Stomach (tissue), 8 donors: ENCODE measurements at regions not wholly inside any gene's neighbourhood (a gene's known extent, or its start where the extent isn't known, plus 50 kb on each side); places are given as distances from the start of the nearest gene placed in this dataset.

ENCODE experiments used
- DNase-seq, 2 donors: peaks; one replicate each; pipeline versions ENCODE4 v3.0.0 to v3.0.0-alpha.2; 2013 to 2019
- H3K27ac ChIP-seq, 5 donors: fragments of 200-600 bp in 4 of 5; sonication (generic) in 4 of 5; one replicate each; pipeline ENCODE4 v1.5.1; 2013 to 2019; ENCODE audit warnings: mild to moderate bottlenecking in 1 of 5, moderate library complexity in 1 of 5
- H3K27me3 ChIP-seq, 3 donors: fragments of 200-600 bp; sonication (generic); one replicate each; pipeline ENCODE4 v1.5.1; 2017 to 2019; ENCODE audit warnings: mixed run types in 1 of 3
- H3K36me3 ChIP-seq, 4 donors: fragments of 200-600 bp; sonication (generic); 1 replicate in 3 of 4; 2 replicates in 1 of 4; pipeline ENCODE4 v1.5.1; 2016 to 2019
- H3K4me1 ChIP-seq, 4 donors: fragments of 200-600 bp; sonication (generic); one replicate each; pipeline ENCODE4 v1.5.1; 2016 to 2019
- H3K4me3 ChIP-seq, 4 donors: fragments of 200-600 bp; sonication (generic) in 3 of 4; one replicate each; pipeline ENCODE4 v1.5.1; 2016 to 2019; ENCODE audit warnings: mild to moderate bottlenecking in 1 of 4
- H3K9me3 ChIP-seq, 4 donors: fragments of 200-600 bp; sonication (generic); one replicate each; pipeline ENCODE4 v1.5.1; 2016 to 2019
- CTCF ChIP-seq, 7 experiments: fragments of 450-650 bp in 4 of 7; fragments of 200-600 bp in 3 of 7; sonication (generic) in 3 of 7; IDR thresholded peaks; one replicate each; pipeline ENCODE4 v1.5.1; 2016 to 2019; ENCODE audit warnings: antibody characterized with exemption in 7 of 7, control low read depth in 2 of 7, mild to moderate bottlenecking in 1 of 7
- EP300 ChIP-seq: sonication (generic); formaldehyde crosslinking; IDR thresholded peaks from one replicate; pipeline ENCODE4 v1.6.1; 2017; ENCODE audit warnings: antibody characterized with exemption
- POLR2A ChIP-seq, 4 donors: fragments of 450-650 bp; IDR thresholded peaks; one replicate each; pipeline ENCODE4 v1.6.1; 2016; ENCODE audit warnings: antibody characterized with exemption in 4 of 4, control low read depth in 2 of 4, mild to moderate bottlenecking in 1 of 4, moderate library complexity in 1 of 4
- POLR2AphosphoS5 ChIP-seq, 3 donors: sonication (generic); formaldehyde crosslinking; IDR thresholded peaks; one replicate each; pipeline ENCODE4 v1.6.1; 2016; ENCODE audit warnings: antibody characterized with exemption in 3 of 3
- WGBS, 5 donors: extraction: QIAGEN DNeasy Blood & Tissue Kit in 3 of 5; methylation state at CpG; one replicate each; pipeline versions ENCODE4 v1.1.5 to v1.1.7; 2013 to 2018; 5-methylcytosine and 5-hydroxymethylcytosine counted together
- intact Hi-C: fragments of 100-400 bp; cut with DNase I; formaldehyde crosslinking; loops from one replicate; pipeline ENCODE4 v1.15.1; 2023; ENCODE audit warnings: low total_unique reads
- donor health status: healthy with polysubstance abuse.
- donor health status: Bipolar disorder and iron deficiency.
- donor health status: healthy.

GRCh38 chr16:73993878-73994277, 302.7 kb upstream of the PSMD7 start:
- no peak overlapping the region for H3K4me3 ChIP-seq
- H3K36me3 ChIP-seq = no peaks in the 10 kb centered on the region
- peaks cover 0 to 13% (median 2%) of the 10 kb centered on the region in 4 donors for H3K9me3 ChIP-seq
- no peaks in the 10 kb centered on the region for H3K27me3 ChIP-seq
- TF ChIP-seq POLR2AphosphoS5 (IDR thresholded peaks at IDR 0.05) = no peak
- TF ChIP-seq EP300 = no peak
- TF ChIP-seq CTCF (IDR thresholded peaks at IDR 0.05) = no peak
- TF ChIP-seq POLR2A (IDR thresholded peaks at IDR 0.05) = no peak
- H3K4me1 ChIP-seq = no peaks in the 10 kb centered on the region
- WGBS, 5 donors = 27 to 44% (median 36%) methylated on average over 1 of the region's 1 CpG
- no peak for DNase-seq
- intact Hi-C loops = no loop called here
- H3K27ac ChIP-seq = no peak overlapping the region

- H3K4me1 ChIP-seq = no peaks in the 10 kb centered on the region
- no peak overlapping the region for H3K27ac ChIP-seq
- intact Hi-C loops = no loop called here
- no peak overlapping the region for H3K4me3 ChIP-seq
- TF ChIP-seq EP300 (no peak), POLR2A (IDR thresholded peaks at IDR 0.05) (no peak), POLR2AphosphoS5 (IDR thresholded peaks at IDR 0.05) (no peak), CTCF (IDR thresholded peaks at IDR 0.05) (no peak)
- H3K27me3 ChIP-seq = no peaks in the 10 kb centered on the region
- 89 to 97% (median 92%) methylated on average over 5 of the region's 5 CpGs for WGBS, 5 donors
- H3K36me3 ChIP-seq = no peaks in the 10 kb centered on the region
- DNase-seq = no peak
- H3K9me3 ChIP-seq = peaks cover 0 to 6% (median 0%) of the 10 kb centered on the region in 4 donors
Observed at GRCh38 chr16:73978407-73978784, 318.2 kb upstream of the PSMD7 start.

- no peak overlapping the region for H3K27ac ChIP-seq
- TF ChIP-seq EP300 (no peak), POLR2AphosphoS5 (IDR thresholded peaks at IDR 0.05) (no peak), CTCF (IDR thresholded peaks at IDR 0.05) (no peak), POLR2A (IDR thresholded peaks at IDR 0.05) (no peak)
- intact Hi-C loops = no loop called here
Observed at GRCh38 chr16:73976644-73977043, 320.0 kb upstream of the PSMD7 start.

GRCh38 chr16:73973174-73973573, 323.4 kb upstream of the PSMD7 start:
- no peaks in the 10 kb centered on the region for H3K4me1 ChIP-seq
- H3K9me3 ChIP-seq = no peaks in the 10 kb centered on the region
- no peaks in the 10 kb centered on the region for H3K36me3 ChIP-seq
- 71 to 77% (median 73%) methylated on average over 4 of the region's 4 CpGs for WGBS, 5 donors
- intact Hi-C loops = no loop called here
- TF ChIP-seq POLR2A (IDR thresholded peaks at IDR 0.05) (no peak), EP300 (no peak), POLR2AphosphoS5 (IDR thresholded peaks at IDR 0.05) (no peak), CTCF (IDR thresholded peaks at IDR 0.05) (no peak)
- H3K27me3 ChIP-seq = peaks cover 0 to 6% (median 0%) of the 10 kb centered on the region in 3 donors
- no peak overlapping the region for H3K27ac ChIP-seq
- DNase-seq = no peak
- no peak overlapping the region for H3K4me3 ChIP-seq

More at GRCh38 chr16:73976644-73977043, 320.0 kb upstream of the PSMD7 start:
- Histone ChIP-seq H3K36me3 (no peaks in the 10 kb centered on the region), H3K4me1 (no peaks in the 10 kb centered on the region), H3K9me3 (no peaks in the 10 kb centered on the region), H3K4me3 (no peak overlapping the region), H3K27me3 (no peaks in the 10 kb centered on the region)
- DNase-seq = no peak
- 70 to 82% (median 79%) methylated on average over 3 of the region's 3 CpGs for WGBS, 5 donors
